GM18498 (cell line): ENCODE measurements at regions not wholly inside any gene's neighbourhood (a gene's known extent, or its start where the extent isn't known, plus 50 kb on each side); places are given as distances from the start of the nearest gene placed in this dataset.

Experiments used
- ATAC-seq: cut with Tn5 transposase; IDR thresholded peaks from one replicate; pipeline ENCODE4 v1.9.1; 2021; ENCODE audit warnings: mild to moderate bottlenecking, moderate library complexity; ENCODE audit not compliant: unreplicated experiment

DNA sequence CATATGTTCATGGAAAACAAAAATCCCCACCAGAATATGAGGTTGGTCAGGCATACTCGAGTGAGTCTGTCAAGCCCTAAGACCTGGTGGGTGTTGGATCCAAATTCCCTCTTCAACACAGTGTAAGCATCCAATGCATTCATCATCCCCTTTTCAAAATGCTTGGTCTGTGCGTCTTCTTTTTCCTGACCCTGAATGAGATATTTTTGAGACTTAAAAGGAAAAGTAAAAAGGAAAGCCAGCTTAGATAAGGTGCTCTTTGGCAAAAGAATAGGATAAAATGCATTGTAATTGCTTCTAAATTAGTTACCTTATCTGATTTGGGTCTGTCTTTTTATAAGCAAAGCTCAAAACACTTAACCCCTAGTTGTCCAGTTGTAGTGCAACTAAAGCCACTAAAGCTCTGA is 331.5 kb downstream of the PTEN start:
- no peak for ATAC-seq

DNA sequence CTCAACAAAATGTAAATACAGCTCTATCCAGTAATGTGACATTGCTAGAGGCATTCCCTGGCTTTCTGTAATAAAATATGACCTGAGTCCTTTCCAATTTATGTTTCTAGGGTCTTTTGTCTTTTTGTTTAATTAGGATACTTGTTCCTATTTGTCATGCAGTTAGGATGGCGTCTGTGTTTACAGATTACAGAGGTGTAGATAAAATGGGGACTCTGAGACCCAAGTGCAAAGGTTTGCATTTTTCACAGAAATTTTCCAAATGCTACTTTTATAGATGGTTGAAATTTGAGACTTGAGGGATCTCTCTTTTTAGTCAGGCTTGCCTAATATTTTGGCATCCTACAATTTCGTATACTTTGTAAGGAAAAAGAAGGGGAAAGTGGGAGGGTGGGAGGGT is 332.4 kb downstream of the PTEN start:
- no peak for ATAC-seq

DNA sequence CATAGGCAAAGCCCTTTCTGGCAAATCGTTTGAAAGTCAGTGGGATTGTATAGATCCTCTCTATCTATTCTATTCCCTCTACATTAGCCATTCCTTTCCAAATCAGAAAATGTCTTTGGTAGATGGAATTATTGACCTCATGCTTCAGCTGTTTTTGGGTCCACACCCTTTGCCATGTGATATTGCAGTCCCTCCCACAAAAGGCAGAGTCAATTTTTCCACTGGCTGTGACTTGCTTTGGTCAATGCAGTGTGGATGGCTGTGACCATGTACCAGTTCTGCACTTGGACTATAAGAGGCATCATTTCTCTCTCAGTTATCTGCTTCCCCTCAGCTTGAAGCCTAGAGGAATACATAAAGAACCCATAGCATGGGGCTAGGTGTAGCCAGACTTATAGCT is 332.9 kb downstream of the PTEN start:
- ATAC-seq: no peak

DNA sequence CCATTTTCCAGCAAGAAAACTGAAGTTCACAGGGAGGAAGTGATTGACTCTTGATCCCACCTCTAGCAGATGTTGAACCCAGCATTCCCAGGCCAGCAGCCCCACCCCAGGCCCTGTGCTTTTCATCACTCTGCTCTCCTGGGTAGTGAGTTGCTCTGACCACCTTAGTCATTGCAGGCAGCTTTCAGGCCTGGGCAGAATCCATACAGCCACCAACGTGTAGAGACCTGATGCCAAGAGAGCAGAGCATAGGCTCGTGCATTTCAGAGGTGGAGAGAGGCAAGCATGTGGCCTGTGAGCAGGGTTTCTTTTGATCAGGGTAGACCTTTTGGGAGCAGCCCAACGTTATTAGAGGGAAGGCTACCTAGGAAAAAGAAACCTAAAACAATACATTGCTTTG is 334.6 kb downstream of the PTEN start:
- ATAC-seq: no peak

DNA sequence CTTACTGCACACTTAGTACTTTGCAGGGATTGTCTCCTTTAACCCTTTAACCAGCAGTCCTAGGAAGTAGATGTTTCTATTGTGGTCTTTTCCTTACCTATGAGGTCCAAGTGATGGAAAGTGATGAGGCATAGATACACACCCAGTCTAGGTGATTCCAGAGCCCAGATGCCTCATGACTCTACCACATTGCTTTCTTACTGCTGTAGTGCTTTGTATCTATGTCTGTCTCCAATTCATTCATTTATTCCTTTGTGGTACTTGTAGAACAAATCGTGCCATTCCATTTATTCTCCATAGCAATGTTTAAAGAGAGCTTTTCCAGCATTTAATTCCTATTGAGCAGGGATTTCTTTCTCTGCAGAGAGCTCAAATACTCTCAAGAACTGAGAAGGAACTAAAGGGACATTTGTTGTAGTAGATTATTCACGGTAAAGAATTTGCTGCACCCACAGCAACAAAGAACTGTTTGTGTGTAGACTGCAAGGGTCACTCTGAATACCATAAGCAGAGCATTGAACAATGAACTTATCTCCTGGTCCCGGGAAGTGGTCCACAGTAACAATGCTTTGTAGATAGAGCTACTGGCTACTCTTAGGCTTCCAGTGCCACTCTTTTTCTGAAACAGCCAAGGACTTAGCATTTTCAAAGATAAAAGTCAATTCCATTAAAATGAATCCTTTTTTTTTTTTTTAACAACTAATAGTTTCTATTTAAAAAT is 337.0 kb downstream of the PTEN start:
- no peak for ATAC-seq

DNA sequence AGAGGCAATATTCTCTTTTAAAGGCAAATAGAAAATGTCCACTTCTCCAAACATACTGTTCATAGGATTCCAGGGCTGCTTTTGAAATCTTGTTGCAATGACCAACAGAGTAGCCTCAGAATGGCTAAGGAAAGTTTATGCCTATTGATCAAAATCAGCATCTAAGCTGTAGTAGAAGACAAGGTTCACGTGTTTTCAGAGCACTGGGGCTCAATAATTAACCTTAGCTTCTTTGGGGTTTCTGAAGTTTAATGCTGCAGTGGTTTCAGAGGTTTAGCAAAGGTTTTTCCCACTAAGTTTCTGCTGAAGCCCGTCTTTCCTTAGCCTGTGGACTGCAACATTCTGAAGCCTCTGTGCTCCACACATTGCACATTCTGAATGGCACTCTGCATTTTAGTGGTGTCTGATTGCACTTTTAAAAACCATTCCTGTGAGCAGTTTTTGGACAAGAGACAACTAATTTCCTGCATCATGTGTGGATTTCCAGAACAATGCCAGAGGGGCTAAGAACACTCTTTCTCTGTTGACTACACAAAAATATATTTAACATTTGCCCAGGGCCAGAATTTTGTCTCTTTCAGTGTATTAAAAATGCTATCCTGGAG is 342.5 kb downstream of the PTEN start:
- no peak for ATAC-seq

DNA sequence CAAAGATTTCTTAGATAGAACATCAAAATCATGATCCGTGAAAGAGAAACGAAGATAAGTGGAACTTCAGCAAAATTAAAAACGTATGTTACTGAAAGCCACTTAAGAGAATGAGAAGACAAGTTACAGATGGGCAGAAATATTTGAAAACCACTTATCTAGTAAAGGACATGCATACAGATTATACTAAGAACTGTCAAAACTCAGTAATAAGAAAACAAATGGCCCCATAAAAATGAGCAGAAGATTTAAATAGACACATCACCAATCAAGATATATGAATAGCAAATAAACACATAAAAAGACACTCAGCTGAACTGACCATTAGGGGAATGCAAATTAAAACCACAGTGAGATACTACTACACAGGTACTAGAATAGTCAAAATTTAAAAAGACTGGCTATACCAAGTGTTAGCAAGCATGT is 343.7 kb downstream of the PTEN start:
- no peak for ATAC-seq

DNA sequence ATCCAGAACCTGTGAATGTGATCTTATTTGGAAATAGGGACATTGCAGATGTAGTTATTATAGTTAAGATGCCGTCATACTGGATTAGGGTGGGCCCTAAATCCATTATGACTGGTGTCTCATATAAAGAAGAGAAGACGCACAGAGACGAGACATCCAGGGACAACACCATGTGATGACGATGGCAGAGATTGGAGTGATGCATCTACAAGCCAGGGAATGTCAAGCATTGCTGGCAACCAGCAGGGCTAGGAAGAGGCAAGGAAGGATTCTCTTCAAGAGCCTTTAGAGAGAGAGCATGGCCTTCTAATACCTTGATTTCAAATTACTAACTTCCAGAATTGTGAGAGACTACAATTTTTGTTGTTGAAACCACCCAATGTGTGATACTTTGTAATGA is 345.8 kb downstream of the PTEN start:
- ATAC-seq: no peak

DNA sequence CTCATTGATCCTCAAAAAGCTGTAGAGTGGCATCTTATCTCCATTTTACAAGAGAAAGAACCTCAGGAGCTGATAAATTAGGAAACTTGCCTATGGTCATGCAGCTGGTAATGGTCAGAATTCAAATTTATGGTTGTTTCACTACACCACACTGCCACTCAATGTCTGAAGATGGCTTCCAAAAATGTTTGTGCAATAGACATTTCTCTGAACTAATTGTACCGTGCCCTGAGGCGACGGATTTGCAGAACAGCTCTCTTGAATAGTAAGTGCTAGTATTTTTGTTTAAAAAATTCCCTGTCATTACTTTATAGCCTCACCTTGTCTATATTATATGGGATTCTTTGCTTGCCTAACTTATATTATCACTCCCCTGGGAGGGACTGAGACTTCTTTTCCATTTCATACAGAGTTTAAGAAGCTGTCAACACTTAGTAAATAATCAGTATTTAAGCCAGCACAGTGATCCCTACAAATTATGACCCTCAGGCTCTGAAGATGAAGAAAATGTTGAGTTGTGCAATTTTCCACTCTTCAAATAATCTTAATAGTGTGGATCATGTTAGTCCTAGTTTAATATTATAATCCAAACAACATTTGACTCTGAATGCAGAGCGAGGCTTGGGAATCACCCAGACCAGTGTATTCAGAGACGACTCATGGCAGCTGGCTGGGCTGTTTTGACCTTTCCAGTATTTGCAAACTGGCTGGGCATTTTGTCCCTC is 346.6 kb downstream of the PTEN start:
- ATAC-seq: no peak

DNA sequence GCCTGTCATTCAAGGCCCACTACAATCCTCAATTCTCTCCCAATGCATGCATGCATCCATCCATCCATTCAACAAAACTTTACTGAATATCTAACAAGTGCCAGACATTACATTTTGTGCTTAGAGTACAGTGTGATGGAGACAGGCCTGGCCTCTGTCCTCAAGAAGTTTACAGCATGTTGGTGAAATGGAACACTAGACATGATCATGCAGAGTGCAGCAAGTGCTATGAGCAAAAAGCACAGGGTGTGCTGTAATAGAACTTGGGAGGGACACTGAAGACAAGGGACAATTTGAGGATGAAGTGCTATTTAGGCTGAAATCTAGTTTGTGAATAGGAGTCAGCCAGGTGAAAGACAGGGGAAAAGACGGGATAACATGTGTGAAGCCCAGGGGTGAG is 347.8 kb downstream of the PTEN start:
- ATAC-seq: no peak

DNA sequence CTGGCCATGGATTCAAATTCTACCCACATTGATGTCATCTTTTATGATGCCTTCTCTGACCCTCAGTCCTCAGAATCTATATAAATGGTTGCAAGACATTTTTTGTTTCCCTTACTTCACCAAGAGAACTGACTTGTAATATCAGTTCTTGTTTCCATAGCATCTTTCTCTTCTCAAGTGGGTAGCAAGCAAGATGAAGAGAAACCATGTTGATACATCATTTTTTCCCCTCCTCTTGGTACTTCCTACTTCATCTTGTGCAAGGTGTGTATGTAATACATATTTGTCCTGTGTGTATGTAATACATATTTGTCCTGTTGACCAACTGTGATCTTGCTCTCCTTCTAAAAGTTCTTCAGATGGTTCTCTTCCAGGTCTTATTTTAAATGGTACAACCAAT is 348.6 kb downstream of the PTEN start:
- ATAC-seq: no peak

DNA sequence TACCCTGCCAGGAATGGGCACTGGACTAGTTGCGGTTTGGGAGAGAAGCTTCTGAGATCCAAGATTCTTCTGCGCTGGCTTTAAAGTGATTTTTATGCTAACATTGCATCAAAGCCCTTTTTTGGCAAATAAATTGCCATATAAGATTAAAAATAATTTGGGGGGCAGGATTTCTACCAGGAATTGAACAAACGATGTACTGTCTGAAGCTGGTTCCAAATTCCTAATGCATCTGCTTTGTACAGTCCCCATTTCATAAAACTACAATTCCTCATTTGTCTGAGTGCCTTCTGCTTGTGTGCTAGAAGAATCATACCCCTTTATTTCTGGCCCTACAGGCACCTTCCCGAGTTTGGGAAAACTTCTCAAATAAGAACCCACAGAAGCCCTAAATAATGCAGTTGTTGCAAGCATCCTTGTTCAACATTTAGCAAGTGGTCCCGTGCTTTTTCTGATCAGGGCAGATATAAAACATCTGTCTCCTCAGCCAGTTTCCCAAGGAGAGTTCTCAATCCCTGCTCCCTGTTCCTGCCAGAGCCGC is 349.7 kb downstream of the PTEN start:
- ATAC-seq: no peak

DNA sequence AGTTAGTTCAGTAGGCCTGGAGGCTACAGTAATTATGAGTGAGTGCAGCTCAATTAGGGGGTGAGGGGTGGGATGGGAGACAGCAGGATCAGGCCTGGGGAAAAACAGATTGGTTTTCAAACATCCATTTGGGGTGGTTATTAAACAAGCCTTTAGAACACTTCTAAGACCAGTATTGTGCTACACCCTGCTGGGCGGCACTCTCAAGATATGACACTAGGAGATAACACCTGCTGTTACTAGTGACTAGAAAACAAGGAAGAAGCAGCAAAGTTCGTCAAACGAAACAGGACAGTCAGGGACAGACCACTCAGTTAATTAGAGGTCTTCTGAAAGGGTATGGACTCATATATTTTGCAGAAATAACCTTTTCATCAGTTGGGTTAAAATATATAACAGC is 353.6 kb downstream of the PTEN start:
- ATAC-seq: peak; percentile 72

DNA sequence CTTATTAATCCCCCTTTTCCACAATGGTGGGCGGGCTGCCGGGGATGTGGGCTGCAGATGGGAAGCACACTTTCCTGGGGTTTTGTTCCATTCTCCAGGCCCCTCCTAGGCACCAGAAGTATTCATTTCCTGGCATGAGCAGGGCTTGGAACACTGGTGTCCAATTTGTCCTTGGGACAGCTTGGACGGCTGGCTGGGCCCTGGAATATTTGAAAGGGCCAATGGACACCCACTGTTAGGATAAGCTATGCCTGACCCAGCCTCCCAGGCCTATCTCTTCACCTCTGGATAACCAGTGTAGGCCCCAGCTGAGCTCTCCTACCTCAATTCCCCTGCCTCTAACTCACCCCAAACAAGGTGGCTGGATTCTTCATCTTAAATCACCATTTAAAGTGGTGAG is 354.9 kb downstream of the PTEN start:
- ATAC-seq: no peak

DNA sequence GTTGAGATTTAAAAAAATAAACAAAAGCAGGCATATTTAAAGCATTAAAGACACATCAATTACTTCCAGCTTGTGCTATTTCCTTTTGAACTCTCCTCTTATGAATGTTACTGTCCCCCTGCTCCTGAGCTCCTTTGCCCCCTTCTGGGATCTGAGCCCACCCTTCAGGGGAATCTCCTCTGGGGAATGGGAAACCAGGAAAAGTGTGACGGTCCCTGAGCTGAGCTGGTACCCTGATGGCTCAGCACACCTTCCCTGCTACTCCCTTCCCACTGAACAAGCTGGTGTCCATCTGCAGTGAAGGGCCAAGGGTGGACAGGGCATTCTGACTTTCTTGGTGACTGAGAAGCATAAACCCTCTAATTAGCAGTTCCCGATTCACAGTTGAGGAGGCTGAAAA is 356.3 kb downstream of the PTEN start:
- no peak for ATAC-seq

DNA sequence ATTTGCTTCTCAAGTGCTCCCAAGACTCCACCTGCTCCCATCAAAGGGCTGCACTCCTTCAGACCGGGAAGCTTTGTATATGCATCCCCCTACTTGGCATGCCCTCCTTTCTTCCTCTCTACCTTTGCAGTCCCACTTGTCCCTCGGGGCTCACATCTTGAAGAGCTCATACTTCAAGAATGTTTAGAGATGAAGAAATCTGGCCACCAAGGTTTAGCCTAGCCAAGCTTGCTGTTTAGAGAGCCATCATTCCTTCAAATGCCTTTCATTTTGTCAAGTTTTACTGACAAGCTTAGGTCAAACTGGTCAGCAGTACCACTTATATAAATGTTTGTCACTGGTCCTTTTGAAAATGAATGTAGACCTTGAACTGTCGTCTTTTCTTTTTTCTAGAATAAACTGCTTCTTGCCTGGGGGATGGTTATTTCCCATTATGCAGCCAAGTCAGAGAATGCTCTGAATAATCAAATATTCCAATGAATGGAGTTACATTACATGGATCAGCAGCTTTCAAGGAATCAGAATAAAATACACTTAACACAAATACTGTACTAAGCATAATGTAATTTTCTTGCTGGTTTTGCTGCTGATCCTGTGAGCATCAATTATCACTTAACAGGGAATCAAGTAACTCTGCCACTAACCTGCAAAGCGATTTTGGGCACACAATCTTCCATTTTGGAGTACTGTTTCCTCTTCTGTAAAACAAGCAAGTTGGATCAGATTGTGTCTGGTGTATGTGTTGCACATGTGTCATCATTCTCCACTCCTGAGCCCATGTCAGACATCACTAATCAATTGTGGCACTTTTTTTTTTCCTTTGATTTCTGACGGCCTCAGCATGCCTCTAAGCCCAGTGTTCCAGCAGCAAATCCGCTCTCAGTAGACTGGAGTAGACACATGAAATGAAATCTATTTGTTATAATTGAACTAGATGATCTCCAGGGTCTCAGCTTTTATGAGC is 357.9 kb downstream of the PTEN start:
- no peak for ATAC-seq

DNA sequence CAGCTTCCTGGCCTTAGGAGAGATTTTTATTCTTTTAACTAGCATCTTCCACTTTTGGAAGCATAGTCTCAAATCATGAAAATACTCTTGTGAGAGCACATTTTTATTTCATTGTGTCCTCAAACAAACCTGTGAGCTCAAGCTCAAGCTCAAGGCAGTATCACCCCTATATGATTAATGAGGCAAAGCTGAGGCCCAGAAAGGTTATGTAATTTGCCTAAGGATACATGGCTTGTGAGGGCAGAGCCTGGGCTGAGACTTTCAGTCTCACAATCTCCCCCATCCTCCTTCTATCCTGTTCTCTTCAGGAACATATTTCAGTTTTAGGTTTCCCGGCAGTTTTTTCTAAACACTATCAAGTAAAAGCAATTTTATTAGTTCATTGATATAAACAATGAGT is 359.5 kb downstream of the PTEN start:
- ATAC-seq: no peak
